ENCODE measurements at regions not wholly inside any gene's neighbourhood (a gene's known extent, or its start where the extent isn't known, plus 50 kb on each side); places are given as distances from the start of the nearest gene placed in this dataset.
"Not testable (repeated sequence)": the region's sequence is repeated elsewhere in the genome, so short reads cannot be mapped to it uniquely, and the experiment has no call there.

DNA sequence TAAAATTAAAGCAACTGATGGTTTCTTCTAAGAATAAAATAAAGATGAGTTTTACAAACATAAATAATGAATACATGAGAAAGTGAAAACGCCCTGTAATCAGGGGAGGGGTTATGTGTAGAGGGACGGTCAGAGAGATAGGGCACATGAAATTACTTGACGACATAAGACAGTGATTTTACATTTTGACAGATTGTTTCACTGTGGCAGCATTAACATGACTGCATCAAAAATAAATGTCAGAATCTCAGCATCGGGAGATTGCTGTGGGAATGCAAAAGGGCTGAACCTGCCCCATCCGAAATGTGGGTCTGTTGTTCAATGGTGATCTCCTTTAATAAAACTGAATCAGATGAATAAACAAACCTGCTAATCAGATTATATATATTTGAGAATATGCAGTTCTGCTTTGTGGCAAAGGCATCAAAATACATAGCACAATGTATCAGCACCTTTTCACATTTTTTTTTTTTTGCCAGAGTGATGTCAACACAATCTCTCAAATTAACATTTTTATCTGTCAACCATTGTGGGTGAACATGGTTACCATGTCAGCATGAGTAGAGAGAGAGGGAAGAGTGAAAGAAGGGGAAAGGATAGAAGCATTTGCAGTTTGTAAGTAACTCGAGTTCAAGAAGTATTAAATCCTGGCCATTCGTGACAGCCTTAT, 177.1 kb upstream of the MAN1A1 start:
- no peak for DNase-seq (ENCODE audit: low read depth)
- in situ Hi-C loops (cut with HindIII; ENCODE audit: low pct_unique_long_range_greater_than_20kb, low sequenced_read_pairs), result no loop called here

DNA sequence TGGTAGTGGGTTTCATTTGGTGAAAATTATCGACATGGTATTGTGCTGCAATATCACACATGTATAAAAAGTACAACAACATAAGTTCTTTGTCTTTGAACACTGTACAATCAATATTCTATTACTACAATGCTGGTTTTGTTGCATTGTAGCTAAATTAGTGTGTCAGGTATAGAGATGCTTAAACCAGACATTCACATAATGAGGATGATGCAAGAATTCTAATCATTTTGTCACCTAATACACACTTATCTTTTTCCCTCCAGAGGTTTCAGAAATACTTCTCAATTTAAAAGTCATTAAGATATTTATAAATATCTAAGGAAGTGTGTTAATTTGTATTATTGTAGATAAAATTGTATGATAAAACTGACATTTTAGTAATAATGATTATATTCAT, 174.8 kb upstream of the MAN1A1 start:
- in situ Hi-C loops (cut with HindIII; ENCODE audit: low pct_unique_long_range_greater_than_20kb, low sequenced_read_pairs), result no loop called here
- DNase-seq (ENCODE audit: low read depth), result no peak

DNA sequence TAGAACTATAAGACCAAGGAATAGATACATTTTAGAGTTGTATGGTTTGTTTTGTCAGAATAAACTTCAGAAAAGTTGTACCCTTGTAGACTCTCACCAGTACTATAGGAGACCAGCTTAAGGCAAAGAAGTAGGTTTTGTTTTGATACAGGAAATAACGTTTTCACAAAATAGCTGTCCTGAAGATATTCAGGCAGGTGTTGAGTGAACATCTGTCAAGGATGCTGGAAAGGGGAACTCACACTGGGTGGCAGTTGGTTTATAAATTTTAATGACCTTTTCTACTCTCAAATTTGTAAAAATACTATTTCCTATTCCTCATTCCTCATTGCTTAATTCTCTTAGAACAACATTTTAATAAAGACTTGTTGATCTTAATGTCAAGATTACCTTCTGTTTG, 174.0 kb upstream of the MAN1A1 start:
- in situ Hi-C loops (cut with HindIII; ENCODE audit: low pct_unique_long_range_greater_than_20kb, low sequenced_read_pairs), result no loop called here
- DNase-seq (ENCODE audit: low read depth), result no peak

DNA sequence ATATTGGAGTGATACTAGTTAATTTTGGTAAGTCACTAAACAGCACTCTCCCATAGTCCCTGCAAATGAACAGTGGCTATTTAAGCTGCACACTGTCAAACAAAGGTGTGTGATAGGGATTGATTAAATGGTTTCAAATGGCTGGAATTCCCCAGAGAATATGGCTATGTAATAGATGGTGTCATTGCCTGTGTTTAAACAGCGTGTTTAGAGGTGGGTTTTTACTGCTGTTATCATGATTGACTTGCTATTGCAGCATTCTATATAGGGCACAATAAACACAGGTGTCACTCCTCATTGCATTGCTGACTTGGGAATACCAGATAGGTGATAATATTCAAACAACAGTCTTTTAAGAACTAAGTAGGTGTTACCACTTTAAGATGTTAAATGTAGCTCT, 171.7 kb upstream of the MAN1A1 start:
- in situ Hi-C loops (cut with HindIII; ENCODE audit: low pct_unique_long_range_greater_than_20kb, low sequenced_read_pairs), result no loop called here
- no peak for DNase-seq (ENCODE audit: low read depth)

DNA sequence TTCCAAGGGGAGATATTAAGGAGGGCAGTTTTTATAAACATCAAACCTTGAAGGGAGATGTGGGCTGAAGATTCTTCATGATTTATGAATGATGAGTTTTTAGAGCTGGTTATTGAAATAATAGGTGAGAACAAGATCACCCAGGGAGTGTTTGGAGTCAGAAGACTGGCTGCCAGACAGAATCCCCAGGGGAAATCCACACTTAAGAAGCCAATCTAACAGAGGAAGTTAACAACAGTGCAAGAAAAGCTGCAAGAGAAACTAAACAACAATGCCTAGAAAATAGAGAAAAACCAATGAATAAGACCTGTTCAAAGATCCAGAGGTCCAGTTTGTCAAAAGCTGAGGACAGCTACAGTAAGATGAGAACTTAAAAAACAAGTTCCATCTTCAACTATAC, 167.9 kb upstream of the MAN1A1 start:
- no peak for DNase-seq (ENCODE audit: low read depth)
- in situ Hi-C loops (cut with HindIII; ENCODE audit: low pct_unique_long_range_greater_than_20kb, low sequenced_read_pairs), result no loop called here

DNA sequence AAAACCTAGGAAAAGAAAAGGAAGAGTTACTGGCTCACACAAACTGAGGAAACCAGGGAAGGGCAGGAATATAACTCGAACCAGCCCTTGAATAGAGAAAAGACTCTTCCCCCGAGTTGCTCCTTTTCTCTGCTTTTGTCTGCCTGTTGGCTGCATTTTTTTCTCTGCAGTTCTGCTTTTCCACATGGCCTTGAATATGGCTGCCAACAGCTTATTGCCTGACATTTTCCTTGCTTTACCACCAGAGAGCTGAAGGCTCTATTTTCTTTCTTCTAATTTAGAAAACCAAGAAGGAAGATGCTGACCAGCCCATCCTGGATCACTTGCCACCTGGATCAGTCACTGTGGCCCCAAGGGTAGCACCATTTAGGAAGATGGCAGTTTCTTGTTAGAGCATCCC, 164.8 kb upstream of the MAN1A1 start:
- in situ Hi-C loops (cut with HindIII; ENCODE audit: low pct_unique_long_range_greater_than_20kb, low sequenced_read_pairs), result no loop called here
- no peak for DNase-seq (ENCODE audit: low read depth)

DNA sequence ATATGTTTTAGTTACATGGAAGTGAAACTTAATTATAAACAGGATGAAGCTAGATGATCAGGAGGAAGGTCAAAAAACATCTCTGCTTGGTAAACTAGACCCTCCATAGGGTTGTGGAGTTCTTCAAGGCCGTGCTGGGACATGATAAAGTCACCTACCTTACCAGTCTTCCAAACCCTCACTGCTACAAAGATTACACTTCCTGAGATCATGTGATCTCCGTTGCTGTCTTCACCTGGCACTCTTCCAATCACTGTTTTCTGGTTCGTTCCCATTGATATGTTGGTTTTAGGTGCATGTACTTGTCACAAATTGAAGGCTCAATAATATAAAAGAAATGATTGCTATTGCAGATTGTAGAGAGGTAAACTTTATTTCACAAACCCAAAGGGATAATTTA, 161.5 kb upstream of the MAN1A1 start:
- in situ Hi-C loops (cut with HindIII; ENCODE audit: low pct_unique_long_range_greater_than_20kb, low sequenced_read_pairs), result no loop called here
- no peak for DNase-seq (ENCODE audit: low read depth)

DNA sequence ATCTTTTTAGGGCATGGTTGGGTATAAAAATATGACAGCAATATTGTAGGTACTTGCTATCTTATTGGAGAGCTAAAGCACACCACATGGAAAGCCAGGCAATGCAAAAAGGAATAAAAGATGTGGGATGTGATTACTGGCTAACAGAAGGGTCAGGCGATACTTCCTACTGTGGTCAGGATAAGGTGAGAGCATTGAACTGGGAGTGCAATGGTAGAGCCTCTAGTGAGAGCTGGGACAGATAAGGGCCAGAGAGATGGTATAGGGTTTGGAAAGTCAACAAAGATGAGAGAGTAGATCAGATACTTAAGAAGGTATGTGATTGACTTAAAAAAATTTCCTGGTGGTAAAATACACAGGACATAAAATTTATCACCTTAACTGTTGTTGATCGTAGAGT, 160.7 kb upstream of the MAN1A1 start:
- in situ Hi-C loops (cut with HindIII; ENCODE audit: low pct_unique_long_range_greater_than_20kb, low sequenced_read_pairs), result no loop called here
- no peak for DNase-seq (ENCODE audit: low read depth)

DNA sequence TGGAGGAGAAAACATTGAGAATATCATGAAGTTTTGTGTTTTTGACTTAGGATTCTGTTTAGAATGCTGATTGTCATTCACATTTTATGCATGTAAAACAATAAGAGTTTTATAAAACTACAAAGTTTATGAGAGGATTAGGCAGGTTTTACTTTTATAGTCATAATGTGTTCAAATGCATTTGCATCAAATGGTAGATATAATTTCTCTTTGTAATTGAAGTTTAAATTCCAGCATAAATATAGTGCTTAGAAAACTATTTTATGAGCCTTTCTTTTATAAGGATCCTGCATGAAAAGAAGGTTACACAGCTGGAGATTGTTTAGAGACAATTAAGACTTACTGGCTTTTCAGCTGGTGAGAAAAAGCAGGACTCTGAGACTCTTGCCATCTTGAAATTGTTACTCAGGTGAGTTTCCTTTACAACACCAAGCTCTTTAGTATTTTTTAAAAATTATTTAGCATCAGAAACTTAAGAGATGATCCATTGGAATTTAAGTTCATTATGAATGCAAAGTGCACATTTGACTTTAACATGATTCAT, 157.1 kb upstream of the MAN1A1 start:
- in situ Hi-C loops (cut with HindIII; ENCODE audit: low pct_unique_long_range_greater_than_20kb, low sequenced_read_pairs), result no loop called here
- DNase-seq (ENCODE audit: low read depth), result no peak

DNA sequence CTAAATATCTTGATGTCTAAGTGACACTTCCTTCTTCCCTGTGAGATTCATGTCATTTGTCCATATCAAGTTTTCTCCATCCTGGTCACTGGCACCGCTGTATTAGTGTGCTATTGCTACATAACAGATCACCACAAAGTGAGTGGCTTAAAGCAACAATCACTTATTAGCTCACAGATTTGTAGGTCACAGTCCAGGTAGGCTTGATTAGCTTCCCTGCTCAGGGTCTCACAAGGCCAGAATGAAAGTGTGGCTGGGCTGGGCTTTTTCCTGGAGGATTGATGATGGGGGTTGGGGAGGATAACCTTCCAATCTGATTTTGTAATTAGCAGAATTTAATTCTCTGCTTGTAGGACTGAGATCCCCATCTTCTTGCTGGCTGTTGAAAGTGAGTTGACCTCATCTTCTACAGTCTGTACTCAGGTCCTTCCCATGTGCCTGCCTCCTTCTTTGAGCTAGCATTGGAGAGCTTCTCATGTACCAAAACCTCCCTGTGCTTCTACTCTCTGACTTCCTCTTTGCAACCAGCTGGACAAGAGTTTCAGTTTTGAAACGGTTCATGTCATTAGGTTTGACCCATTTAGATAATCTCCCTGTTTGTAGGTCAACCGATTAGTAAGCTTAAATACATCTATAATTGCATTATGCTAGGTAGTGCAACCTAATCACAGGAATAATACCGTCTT, 152.4 kb upstream of the MAN1A1 start:
- in situ Hi-C loops (cut with HindIII; ENCODE audit: low pct_unique_long_range_greater_than_20kb, low sequenced_read_pairs), result no loop called here
- DNase-seq (ENCODE audit: low read depth), result no peak

DNA sequence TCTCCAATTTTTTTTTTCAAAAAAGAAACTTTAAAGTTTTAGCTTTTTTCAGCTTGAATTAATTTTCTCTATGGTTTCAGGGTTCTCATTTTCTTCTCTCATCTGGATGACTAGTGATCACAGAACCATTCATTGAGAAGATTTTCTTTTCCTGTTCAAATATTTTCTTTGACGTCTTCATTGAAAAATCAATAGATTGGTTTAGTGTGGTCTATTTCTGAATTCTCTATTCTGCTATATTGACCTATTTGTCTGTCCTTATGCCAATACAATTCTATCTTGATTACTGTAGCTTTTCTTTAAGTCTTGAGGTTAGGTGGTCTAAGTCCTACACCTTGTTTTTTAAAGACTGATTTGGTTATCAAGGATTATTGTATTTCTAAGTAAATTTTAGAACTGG, 150.2 kb upstream of the MAN1A1 start:
- DNase-seq (ENCODE audit: low read depth), result no peak
- in situ Hi-C loops (cut with HindIII; ENCODE audit: low pct_unique_long_range_greater_than_20kb, low sequenced_read_pairs), result no loop called here

DNA sequence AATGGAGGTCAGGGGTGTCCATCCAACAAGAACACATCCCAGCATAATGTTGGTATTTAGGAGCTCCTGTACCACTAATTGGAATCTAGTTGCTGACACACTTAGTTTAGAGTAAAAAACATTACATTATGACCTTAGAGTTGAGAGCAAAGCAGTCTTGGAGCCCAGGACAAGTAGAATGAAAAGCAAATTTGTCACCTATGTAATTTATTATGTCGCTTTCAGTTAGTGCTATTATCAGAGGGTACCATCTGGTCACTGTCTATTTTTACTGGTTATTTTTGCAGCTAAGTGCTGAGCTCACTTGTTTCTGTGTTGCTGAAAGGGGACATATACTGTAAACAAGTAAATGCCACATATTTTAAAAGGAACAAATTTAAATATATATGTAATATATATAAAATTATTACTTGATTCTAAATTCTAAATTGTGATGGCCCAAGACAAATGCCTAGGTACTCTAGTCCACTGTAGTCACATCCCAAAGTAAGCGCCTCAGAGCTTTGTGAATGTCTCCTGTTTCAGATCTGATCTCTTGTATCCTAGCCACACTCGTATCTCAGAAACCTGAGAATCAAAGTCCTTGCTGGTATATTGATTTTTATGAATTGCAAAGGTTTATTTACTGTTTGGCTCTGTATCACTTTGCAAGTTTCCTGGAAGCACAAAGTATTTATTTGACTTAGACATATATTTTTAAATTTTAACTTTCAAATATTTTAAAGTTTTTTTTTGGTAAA, 148.6 kb upstream of the MAN1A1 start:
- DNase-seq (ENCODE audit: low read depth), result no peak
- in situ Hi-C loops (cut with HindIII; ENCODE audit: low pct_unique_long_range_greater_than_20kb, low sequenced_read_pairs), result no loop called here

DNA sequence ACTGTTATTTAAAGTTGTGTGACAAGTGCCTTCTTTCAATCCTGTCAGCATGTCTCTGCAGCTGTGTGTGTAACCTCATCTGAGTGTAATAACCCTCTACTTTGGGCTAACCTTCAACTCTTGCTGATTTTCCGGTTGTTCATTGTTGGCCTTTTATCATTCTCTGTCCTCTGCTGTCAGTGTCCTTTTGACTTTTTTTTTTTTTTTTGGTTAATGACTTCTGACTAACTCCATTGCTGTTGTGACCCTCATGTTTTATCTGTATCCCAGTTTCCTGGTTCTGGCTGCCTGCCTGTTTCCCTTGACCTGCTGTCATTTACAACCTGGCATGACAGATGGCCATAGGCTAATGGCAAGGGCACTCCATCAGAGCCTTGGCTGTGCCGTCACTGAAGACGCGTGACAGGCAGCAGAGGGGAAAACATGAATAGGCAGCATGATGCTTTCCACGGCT, 145.7 kb upstream of the MAN1A1 start:
- in situ Hi-C loops (cut with HindIII; ENCODE audit: low pct_unique_long_range_greater_than_20kb, low sequenced_read_pairs), result no loop called here
- no peak for DNase-seq (ENCODE audit: low read depth)

DNA sequence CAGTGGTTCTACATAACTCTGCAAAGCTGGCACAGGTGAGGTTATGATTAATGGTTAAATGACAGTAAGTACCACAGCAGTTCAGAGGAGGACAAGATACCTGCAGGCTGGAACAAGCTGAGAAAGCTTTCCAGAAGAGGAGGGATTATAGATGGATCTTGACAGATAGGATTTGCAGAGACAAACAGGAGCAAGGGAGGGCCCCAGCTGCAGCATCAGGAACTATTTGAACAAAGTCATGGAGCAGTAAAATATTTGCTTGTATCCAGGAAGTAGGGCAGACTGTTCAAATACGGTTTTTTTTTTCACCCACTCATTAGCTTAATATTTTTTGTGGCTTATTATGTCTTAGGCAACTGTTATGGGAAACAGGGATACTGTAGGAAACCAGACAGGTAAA, 144.4 kb upstream of the MAN1A1 start:
- in situ Hi-C loops (cut with HindIII; ENCODE audit: low pct_unique_long_range_greater_than_20kb, low sequenced_read_pairs), result no loop called here
- DNase-seq (ENCODE audit: low read depth), result no peak

DNA sequence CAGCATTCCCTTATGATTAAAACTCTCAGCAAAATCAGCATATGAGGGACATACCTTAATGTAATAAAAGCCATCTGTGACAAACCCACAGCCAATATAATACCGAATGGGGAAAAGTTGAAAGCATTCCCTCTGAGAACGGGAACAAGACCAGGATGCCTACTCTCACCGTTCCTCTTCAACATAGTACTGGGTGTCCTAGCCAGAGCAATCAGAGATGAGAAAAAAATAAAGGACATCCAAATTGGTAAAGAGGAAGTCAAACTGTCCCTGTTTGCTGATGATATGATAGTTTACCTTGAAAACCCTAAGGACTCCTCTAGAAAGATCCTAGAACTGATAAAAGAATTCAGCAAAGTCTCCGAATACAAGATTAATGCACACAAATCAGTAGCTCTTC, 141.6 kb upstream of the MAN1A1 start:
- not testable (repeated sequence) for DNase-seq (ENCODE audit: low read depth)

DNA sequence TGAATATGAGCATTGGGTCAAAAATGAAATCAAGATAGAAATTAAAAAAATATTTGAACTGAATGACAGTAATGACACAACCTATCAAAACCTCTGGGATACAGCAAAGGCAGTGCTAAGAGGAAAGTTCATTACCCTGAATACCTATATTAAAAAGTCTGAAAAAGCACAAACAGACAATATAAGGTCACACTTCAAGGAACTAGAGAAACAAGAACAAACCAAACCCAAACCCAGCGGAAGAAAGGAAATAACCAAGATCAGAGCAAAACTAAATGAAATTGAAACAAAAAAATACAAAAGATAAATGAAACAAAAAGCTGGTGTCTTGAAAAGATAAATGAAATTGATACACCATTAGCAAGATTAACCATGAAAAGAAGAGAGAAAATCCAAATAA, 140.5 kb upstream of the MAN1A1 start:
- in situ Hi-C loops (cut with HindIII; ENCODE audit: low pct_unique_long_range_greater_than_20kb, low sequenced_read_pairs); DNase-seq (ENCODE audit: low read depth): not testable (repeated sequence)

More for the DNA sequence above, 141.6 kb upstream of the MAN1A1 start:
- in situ Hi-C loops (cut with HindIII; ENCODE audit: low pct_unique_long_range_greater_than_20kb, low sequenced_read_pairs), result not testable (repeated sequence)

DNA sequence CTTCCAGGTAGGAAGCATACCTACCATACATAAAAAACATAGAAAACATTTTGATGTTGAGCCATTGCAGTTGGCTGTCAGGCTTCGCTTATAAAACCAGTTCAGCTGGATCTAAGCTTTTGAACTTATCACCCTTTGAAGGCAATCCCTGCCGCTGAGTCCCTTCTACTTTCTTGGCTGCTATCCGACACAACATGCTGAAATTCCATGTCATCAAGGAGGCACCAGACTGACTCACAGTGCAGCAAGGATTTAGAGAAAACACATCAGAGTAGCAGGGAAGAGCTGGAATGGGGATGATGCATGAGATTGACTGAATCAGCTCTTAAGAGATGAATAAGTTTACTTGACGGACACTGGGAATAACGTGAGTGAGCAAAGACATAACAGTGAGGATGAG, 135.0 kb upstream of the MAN1A1 start:
- no peak for DNase-seq (ENCODE audit: low read depth)

DNA sequence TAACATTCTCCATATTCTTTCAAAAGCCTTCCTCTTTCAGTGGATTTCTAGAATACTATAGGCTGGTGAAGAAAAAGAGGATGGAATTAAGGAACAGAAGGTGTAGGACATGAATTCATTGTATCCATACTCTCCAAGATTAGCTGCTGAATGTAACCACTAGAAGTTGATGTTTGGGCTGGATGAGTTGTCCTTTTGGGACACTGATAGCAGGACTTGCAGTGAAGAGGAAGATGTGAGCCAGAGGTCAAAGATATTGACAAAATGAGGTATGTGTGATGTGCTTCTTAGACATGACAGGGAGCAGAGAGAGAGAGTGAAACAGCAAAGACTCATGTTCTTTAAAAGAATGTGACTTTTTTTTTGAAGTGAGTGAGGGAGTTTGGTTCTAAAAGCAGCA, 134.3 kb upstream of the MAN1A1 start:
- in situ Hi-C loops (cut with HindIII; ENCODE audit: low pct_unique_long_range_greater_than_20kb, low sequenced_read_pairs), result no loop called here
- DNase-seq (ENCODE audit: low read depth), result no peak

More for the DNA sequence above, 135.0 kb upstream of the MAN1A1 start:
- in situ Hi-C loops (cut with HindIII; ENCODE audit: low pct_unique_long_range_greater_than_20kb, low sequenced_read_pairs), result no loop called here

DNA sequence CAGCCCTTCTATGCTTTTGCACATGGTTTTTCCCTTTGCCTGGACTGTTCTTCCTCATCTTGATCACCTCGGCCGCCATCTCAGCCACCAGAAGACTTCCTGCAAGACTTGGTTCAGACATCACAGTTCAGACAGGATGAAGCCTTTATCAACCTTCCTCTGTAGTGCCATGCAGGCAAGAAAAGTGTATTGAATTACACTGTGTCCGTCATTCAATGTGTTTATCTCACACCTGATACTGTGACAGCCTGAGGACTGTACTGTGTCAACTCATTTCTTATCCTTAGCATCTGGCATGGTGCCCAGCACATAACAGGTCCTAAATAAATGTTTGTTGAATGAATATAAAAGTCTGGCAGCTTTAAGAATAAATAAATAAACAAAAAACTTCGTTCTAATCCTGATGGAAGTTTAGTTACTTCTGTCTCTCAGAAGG, 133.3 kb upstream of the MAN1A1 start:
- in situ Hi-C loops (cut with HindIII; ENCODE audit: low pct_unique_long_range_greater_than_20kb, low sequenced_read_pairs), result no loop called here
- no peak for DNase-seq (ENCODE audit: low read depth)
